HL-60 (cell line): ENCODE measurements at regions not wholly inside any gene's neighbourhood (a gene's known extent, or its start where the extent isn't known, plus 50 kb on each side); places are given as distances from the start of the nearest gene placed in this dataset.

Source experiments
- POLR2AphosphoS5 ChIP-seq: IDR thresholded peaks from 2 replicates; pipeline ENCODE4 v1.6.1; 2012; ENCODE audit warnings: low read depth
- SPI1 ChIP-seq: IDR thresholded peaks from 2 replicates; pipeline ENCODE4 v1.6.1; 2012; ENCODE audit warnings: low read depth, mild to moderate bottlenecking, borderline replicate concordance
- TF ChIP-seq, protein P1 (sequence below): IDR thresholded peaks from one replicate; pipeline ENCODE4 v1.5.1; 2011; ENCODE audit warnings: low read length, control low read depth, inconsistent platforms; ENCODE audit not compliant: insufficient read depth
- TF ChIP-seq, protein P2 (sequence below): IDR thresholded peaks from 2 replicates; pipeline ENCODE4 v1.6.1; 2012; ENCODE audit warnings: low read depth; ENCODE audit not compliant: insufficient replicate concordance

DNA sequence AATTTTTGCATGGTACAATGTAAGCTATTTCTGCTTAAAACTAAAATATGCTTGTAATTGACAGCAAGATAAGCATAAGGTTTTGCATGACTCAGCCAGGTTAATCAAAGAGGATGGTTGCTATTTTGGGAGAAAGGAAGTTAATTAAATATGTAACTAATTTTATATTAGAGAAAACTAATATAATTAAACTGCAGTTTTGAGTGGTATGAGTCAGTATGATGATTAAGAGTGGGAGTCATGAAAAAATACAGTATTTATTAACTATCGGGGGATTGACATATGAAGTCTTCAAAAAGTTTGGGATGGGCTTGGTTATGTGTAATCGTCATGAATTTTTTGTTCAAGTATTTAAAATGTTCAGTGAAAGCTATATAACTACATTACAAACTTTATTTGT is 54.0 kb upstream of the CDK20 start:
- TF ChIP-seq, protein P1, sequence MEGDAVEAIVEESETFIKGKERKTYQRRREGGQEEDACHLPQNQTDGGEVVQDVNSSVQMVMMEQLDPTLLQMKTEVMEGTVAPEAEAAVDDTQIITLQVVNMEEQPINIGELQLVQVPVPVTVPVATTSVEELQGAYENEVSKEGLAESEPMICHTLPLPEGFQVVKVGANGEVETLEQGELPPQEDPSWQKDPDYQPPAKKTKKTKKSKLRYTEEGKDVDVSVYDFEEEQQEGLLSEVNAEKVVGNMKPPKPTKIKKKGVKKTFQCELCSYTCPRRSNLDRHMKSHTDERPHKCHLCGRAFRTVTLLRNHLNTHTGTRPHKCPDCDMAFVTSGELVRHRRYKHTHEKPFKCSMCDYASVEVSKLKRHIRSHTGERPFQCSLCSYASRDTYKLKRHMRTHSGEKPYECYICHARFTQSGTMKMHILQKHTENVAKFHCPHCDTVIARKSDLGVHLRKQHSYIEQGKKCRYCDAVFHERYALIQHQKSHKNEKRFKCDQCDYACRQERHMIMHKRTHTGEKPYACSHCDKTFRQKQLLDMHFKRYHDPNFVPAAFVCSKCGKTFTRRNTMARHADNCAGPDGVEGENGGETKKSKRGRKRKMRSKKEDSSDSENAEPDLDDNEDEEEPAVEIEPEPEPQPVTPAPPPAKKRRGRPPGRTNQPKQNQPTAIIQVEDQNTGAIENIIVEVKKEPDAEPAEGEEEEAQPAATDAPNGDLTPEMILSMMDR = no peak
- TF ChIP-seq POLR2AphosphoS5 = no peak
- no peak for TF ChIP-seq SPI1
- TF ChIP-seq, protein P2, sequence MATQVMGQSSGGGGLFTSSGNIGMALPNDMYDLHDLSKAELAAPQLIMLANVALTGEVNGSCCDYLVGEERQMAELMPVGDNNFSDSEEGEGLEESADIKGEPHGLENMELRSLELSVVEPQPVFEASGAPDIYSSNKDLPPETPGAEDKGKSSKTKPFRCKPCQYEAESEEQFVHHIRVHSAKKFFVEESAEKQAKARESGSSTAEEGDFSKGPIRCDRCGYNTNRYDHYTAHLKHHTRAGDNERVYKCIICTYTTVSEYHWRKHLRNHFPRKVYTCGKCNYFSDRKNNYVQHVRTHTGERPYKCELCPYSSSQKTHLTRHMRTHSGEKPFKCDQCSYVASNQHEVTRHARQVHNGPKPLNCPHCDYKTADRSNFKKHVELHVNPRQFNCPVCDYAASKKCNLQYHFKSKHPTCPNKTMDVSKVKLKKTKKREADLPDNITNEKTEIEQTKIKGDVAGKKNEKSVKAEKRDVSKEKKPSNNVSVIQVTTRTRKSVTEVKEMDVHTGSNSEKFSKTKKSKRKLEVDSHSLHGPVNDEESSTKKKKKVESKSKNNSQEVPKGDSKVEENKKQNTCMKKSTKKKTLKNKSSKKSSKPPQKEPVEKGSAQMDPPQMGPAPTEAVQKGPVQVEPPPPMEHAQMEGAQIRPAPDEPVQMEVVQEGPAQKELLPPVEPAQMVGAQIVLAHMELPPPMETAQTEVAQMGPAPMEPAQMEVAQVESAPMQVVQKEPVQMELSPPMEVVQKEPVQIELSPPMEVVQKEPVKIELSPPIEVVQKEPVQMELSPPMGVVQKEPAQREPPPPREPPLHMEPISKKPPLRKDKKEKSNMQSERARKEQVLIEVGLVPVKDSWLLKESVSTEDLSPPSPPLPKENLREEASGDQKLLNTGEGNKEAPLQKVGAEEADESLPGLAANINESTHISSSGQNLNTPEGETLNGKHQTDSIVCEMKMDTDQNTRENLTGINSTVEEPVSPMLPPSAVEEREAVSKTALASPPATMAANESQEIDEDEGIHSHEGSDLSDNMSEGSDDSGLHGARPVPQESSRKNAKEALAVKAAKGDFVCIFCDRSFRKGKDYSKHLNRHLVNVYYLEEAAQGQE = no peak
